GM20000 (cell line): ENCODE measurements at regions not wholly inside any gene's neighbourhood (a gene's known extent, or its start where the extent isn't known, plus 50 kb on each side); places are given as distances from the start of the nearest gene placed in this dataset.
A peak's percentile ranks its signal among the peaks of the same experiment; 100 is the strongest.

Experiments used
- DNase-seq: peaks from one replicate; pipeline ENCODE4 v3.0.0; 2012; ENCODE audit warnings: low spot score
- TF ChIP-seq, protein P1 (sequence below): IDR thresholded peaks from 2 replicates; pipeline ENCODE4 v1.5.1; 2012; ENCODE audit warnings: mild to moderate bottlenecking, control low read depth; ENCODE audit errors: extremely low read depth, missing control alignments

DNA sequence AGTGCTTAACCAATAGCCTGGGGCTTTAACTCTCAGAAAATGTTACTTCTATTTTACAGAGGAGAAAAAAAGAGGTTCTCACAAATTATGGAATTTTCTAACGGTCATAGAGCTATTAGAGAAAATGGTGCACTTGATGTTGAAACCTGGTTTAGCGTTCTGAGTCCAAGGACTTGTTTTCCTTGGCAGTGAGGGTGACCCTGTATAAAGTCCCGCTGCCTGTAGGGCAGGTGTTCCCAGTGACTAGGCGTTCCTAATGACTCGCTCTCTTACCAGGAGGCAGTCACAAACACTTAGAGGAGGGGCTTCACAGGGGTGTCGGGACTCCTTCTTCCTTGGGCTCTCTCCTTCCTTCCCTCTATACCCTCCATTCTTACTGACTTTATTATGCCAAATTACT is 175.8 kb downstream of the ACTR3 start:
- TF ChIP-seq, protein P1, sequence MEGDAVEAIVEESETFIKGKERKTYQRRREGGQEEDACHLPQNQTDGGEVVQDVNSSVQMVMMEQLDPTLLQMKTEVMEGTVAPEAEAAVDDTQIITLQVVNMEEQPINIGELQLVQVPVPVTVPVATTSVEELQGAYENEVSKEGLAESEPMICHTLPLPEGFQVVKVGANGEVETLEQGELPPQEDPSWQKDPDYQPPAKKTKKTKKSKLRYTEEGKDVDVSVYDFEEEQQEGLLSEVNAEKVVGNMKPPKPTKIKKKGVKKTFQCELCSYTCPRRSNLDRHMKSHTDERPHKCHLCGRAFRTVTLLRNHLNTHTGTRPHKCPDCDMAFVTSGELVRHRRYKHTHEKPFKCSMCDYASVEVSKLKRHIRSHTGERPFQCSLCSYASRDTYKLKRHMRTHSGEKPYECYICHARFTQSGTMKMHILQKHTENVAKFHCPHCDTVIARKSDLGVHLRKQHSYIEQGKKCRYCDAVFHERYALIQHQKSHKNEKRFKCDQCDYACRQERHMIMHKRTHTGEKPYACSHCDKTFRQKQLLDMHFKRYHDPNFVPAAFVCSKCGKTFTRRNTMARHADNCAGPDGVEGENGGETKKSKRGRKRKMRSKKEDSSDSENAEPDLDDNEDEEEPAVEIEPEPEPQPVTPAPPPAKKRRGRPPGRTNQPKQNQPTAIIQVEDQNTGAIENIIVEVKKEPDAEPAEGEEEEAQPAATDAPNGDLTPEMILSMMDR = no peak
- DNase-seq = no peak

GRCh38 chr2:114066186-114066747 is 176.4 kb downstream of the ACTR3 start:
- TF ChIP-seq, protein P1 = no peak
- no peak for DNase-seq

DNA sequence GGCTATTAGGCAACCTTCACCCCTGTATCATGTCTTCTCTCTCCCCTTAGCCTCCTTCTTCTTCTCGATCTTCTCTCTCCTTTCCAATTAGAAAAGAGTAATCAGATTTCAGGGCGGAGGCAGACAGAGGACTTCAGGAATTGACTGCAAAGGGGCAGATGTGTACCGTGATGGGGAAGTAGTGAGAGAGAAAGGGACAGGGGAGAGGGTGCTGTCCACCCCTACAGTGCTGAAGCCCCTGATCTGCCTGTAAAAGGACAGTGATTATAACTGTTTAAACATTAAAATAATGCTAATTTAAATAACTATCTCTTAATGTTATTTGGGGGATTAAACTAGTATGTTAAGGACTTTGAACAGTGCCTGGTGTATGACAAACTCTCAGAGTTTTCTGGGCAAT is 178.5 kb downstream of the ACTR3 start:
- no peak for DNase-seq
- TF ChIP-seq, protein P1 = no peak

GRCh38 chr2:114076961-114077360 is 187.1 kb downstream of the ACTR3 start:
- TF ChIP-seq, protein P1 = no peak
- DNase-seq = no peak

DNA sequence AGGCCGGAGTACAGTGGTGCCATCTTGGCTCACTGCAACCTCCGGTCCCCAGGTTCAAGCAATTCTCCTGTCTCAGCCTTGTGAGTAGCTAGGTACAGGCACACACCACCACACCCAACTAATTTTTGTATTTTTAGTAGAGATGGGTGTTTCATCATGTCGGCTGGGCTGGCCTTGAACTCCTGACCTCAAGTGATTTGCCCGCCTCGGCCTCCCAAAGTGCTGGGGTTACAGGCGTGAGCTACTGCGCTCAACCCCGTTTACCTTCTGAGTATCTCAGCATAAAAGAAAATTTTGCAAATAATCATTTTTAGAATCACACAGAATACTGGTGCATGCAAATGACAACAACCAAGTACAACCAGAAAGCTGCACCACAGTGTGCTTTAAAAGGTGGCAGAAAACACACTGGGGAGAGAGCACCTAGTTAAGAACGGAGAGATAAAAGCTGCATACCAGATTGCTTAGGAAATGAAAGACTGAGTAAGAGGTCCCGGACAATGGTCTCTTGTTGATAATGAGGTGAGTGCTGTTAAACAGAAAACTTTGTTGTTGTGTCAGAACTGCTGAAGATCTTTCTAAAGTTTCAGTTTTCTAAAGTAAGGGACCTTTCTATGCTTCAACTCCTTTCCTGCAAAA is 189.6 kb downstream of the ACTR3 start:
- no peak for DNase-seq
- TF ChIP-seq, protein P1 = no peak

DNA sequence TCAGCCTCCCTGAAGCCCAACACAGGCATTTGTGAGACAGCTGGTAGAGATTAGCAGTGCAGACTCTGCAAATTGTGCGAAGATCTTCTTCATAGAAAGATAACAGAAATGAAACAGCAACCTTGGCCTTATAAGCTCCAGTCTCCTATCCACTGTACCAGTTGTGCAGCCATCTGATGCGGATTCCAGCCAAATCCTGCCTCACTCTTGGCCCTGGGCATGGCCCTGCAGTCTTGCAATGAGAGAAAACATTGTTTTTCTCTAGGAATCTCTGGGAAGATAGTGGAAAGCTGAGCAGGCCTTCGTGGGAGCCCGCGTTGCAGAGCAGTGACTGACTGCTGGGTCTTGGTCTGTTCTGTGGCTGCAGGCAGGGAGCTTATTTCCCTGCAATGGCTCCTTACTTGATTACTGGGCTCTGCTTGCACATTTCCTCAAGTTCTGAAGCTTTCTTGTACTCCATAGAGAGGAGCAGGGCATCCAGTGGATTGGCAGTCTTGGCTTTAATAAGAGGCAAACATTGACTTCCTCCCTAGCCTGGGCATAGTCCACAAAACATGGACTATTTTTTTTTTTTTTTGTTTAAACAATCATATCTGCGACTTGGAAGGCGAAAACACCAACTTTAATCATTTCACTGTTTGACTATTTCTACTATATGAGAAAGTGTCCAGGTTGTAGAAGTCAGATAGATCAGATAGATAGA is 193.0 kb downstream of the ACTR3 start:
- DNase-seq = no peak
- TF ChIP-seq, protein P1 = no peak

DNA sequence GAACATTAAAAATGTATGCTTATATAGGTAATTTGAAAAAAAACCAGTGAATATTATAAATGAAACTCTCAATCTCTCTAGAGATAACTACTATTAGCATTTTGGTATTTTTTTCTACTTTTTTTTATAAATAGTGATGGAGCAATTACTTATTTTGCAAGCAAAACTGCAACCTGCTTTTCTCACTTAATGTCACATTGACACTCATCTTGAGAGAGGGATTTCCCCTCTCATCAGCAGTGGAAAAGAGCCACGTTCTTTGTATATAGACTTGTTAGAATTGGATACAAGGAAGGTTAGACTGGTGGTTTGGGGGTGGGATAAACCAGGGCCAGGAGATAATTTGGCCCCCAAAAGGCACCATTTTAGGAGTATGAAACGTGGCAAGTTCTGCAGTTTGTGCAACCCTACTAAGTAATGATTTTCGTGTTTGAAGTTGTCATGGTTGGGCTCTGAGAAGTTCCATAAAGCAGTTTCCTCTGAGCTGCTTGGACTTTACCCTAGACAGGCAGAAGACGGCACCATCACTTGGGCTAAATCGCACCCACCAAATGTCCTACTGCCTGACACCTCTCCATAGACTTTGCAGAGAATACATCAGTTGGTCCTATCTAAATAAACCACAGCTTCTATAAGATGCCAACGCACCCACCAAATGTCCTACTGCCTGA is 194.0 kb downstream of the ACTR3 start:
- TF ChIP-seq, protein P1 = no peak
- DNase-seq = peak; percentile 13
